ENCODE measurements at regions not wholly inside any gene's neighbourhood (a gene's known extent, or its start where the extent isn't known, plus 50 kb on each side); places are given as distances from the start of the nearest gene placed in this dataset.
A peak's percentile ranks its signal among the peaks of the same experiment; 100 is the strongest.
"Not testable (repeated sequence)": the region's sequence is repeated elsewhere in the genome, so short reads cannot be mapped to it uniquely, and the experiment has no call there.

DNA sequence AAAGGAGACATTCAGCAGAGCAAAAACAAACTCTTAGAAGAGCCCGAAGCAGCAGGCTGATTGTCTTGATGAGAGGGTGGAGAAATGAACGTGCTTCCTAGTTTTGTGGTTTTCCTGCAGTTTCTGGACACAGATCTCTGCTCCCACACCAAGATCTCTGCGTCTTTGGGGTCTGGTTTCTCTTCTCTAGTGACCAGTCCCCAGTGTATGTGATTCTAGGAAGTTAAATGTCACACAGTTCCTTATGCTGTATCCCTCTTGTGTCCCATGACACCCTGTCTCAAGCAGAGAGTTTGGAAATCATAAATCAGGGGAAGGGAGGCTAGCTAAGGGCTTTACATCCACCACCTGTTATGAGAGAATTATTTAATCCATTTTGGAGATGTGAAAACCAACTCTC, 55.4 kb upstream of the KLF14 start:
- no peak for DNase-seq

DNA sequence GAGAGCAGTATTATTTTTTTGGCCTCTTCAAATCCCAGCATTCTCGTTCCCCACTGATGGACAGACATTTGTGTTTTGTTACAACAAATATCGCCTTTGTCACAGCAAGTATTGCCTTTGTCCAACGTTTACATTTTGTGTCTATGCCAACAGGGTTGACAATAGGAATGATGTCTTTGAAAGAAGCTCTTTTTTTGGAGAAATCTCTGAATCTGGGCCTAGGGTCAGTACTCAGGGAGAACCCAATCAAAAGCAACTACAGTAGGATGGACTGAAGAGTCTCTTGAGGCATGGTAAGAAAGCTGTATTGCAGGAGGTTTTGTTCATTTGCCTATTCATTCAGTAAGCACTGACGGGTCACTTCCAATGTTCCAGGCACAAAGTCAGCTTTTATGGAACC, 57.7 kb upstream of the KLF14 start:
- no peak for DNase-seq

DNA sequence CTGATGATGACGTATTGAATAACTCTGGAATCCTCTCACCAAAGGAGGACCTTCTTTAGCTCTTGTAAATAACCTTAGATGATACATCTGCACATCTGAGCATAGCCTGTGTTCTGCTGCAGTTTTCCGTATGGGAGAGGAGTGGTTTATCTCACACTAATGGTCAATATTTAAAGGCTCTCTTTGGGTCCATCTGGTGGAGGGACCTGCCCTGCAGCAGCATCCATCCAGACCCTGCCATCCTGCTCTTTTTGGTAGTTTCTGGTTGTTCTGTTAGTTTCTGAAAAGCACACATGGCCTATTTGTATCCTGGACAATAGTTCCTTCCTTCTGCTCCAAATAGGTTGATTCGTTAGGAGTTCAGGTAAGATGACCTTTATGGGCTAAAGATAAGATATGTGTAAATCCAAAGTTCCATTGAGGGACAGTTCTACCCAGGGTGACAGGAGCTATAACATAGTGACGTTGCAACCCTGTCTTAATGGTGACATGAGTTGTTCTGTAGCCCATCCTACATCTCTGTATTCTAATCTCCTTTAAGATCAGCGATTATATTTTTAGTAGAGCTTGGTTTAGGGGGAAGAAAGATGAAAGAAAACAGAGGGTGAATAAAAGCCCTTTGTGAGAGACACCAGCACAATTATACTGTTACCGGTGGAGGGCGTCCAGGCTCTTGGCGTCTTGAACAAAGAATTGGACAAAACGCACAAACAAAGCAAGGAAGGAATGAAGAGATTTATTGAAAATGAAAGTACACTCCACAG, 60.0 kb upstream of the KLF14 start:
- peak; percentile 27 for DNase-seq

GRCh38 chr7:130794619-130794922, 60.6 kb upstream of the KLF14 start:
- DNase-seq: no peak

DNA sequence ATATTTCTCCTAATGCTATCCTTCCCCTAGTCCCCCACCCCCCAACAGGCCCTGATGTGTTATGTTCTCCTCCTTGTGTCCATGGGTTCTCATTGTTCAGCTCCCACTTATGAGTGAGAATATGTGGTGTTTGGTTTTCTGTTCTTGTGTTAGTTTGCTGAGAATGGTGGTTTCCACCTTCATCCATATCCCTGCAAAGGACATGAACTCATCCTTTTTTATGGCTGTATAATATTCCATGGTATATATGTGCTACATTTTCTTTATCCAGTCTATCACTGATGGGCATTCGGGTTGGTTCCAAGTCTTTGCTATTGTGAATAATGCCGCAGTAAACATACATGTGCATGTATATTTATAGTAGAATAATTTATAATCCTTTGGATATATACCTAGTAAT, 62.4 kb upstream of the KLF14 start:
- not testable (repeated sequence) for DNase-seq

GRCh38 chr7:130803127-130803526, 69.1 kb upstream of the KLF14 start:
- no peak for DNase-seq

- no peak for DNase-seq
Observed at GRCh38 chr7:130804220-130804619, 70.2 kb upstream of the KLF14 start.

- DNase-seq: not testable (repeated sequence)
Observed at GRCh38 chr7:130812819-130813218, 78.8 kb upstream of the KLF14 start.

DNA sequence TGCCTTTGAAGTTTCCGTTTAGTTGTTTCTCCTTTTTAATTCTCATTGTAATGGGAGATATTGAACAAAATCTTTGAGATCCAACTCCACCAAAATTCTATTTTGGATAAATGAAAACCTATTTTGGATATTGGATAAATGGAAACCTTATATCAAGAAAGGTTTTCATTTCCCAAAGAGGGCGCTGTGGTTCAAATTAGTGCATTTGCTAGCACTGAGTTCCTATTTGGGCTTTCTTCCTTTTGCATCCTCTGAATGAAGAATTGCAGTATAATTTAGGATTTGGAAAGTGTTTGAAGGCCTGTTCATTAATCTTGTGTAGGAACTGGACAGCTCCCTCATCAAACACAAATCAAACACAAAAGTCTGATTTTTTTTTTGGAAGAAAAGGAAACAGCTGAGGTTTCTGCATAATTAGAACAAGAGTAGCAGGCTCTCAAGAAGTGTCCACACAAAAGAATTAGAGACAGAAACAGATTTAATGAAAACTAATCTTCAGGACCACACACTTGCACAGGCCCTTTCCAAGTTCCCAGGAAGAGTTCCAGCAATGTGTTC, 80.8 kb upstream of the KLF14 start:
- DNase-seq: peak; percentile 40

DNA sequence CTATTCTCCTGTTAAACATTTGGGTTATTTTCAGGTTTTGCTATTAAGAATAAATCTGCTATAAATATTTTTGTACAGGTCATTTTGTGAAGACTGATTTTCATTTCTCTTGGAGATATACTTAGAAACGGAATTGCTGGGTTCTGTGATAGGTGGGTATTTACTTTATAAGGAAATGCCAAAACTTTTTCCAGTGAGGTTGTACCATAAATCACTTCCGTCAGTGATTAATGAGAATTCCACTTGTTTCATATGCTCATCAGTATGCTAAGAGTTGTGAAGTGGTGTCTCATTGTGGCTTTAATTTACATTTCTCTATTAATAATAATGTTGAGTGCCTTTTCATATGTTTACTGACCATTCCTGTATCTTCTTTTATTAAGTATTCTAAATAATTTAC, 84.0 kb upstream of the KLF14 start:
- no peak for DNase-seq

DNA sequence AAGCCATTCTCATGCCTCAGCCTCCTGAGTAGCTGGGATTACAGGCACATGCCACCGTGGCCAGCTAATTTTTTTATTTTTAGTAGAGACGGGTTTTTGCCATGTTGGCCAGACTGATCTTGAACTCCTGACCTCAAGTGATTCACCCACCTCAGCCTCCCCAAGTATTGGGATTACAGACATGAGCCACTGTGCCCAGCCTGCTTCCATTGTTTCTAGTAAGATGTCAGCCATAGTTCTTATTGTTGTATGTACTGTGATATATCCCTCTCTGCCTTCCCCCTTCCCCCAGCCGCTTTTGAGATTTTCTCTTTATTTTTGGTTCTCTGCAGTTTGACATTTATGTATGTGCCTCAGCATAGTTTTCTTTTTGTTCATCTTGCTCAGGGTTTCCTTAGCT, 87.9 kb upstream of the KLF14 start:
- DNase-seq: peak; percentile 18

DNA sequence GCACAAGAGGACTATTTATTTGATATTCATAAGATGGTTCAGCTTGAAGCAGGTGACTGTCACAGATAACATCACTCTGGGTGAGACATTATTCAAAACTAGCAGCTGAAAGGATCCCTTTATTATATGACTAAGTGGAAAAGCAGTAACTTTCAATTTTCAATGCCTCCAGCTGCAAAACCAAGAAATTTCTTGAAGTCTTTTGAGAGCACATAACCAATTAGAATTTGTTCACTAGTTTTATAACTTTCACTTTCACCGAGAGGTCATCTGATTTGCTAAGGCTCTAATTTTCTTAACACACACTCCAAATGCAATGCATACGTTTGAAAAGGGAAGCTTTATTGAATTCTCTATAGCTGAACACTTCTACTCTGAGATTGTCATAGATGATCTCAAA, 88.6 kb upstream of the KLF14 start:
- peak; percentile 24 for DNase-seq

DNA sequence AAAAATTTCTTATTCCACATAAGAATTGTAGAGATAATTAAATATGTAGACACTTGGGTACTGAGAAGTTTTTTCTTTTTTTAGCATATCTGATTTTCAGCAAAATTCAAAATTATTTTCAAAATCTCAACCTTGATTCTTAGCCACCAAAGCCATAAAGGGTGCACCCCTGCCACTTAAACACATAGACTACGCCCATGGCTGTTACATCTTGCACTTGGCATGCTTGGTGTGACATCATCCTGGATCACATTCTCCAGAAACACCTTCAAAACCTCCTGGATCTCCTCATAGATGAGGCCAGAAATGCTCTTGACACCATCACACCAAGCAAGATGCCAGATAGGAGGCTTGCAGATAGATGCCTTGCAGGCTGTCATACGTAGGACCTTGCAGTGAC, 89.1 kb upstream of the KLF14 start:
- no peak for DNase-seq

DNA sequence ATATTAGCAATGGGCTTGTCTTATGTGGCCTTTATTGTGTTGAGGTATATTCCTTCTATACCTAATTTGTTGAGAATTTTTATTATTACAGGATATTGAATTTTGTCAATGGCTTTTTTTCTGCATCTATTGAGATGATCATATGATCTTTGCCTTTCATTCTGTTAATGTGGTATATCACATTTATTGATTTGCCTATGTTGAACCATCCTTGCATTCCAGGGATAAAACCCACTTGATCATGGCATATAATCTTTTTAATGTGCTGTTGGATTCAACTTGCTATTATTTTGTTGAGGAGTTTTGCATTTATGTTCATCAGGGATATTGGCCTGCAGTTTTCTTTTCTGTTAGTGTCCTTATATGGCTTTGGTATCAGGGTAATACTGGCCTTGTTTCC, 91.8 kb upstream of the KLF14 start:
- no peak for DNase-seq

DNA sequence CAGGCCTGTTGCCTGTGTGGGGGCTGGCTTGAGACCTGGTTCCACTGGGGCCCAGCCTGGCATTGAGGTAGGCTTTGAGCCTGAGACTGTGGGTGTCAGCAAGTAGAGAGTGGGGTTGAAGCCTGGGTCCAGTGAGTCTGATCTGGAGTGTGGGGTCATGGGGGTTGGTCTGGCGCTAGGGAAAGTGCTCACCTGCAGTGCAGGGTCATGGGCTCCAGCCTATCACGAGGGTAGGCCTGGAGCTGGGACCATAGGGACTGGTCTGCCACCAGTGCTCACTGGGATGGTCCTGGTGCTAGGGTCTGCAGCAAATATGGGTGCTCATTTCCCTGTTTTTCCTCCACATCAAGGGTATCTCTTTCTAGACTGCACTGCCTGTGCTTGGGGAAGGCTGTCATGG, 95.4 kb upstream of the KLF14 start:
- DNase-seq: no peak

DNA sequence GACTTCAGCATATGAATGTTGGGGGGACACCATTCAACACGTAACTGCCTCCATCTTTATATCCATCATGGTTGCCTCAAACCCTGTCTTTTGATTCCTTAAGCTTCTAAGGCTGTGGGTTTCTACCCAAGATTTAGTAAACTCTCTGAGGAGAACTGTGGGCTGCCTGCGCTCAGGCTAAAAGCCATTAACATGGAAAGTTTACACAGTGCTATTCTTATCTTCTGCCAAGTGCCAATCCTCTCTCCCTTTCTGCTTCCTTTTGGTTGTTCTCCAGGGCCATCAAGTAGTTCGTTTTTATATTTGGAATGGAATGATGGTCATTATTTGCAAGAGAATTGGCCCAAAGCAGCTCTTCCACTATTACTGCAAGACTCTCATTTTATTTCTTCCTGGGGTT, 97.3 kb upstream of the KLF14 start:
- no peak for DNase-seq

GRCh38 chr7:130831817-130832481, 97.9 kb upstream of the KLF14 start:
- DNase-seq: peak; percentile 57

GRCh38 chr7:130838738-130839137, 104.7 kb upstream of the KLF14 start:
- DNase-seq: peak; percentile 98

GRCh38 chr7:130840599-130840998, 106.6 kb upstream of the KLF14 start:
- no peak for DNase-seq

DNA sequence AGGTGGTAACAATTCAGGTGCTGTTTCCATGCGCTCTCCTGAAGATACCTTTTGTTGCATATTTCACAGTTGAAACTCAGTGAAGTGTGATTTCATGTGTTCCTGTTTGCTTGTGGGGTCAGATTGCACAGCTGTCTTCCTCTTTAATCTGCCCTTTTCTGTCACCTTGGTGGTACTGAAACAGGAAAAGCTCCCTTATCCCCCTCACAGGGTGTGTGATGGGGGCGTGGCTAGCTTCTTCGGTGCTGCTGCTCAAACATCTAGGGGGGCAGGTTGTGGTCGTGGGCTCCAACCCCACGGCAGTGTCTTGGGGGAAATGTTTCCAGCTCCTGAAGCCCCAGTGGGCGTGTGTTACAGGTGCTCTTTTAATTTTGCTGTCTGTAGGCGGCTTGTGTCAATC, 107.4 kb upstream of the KLF14 start:
- no peak for DNase-seq

DNA sequence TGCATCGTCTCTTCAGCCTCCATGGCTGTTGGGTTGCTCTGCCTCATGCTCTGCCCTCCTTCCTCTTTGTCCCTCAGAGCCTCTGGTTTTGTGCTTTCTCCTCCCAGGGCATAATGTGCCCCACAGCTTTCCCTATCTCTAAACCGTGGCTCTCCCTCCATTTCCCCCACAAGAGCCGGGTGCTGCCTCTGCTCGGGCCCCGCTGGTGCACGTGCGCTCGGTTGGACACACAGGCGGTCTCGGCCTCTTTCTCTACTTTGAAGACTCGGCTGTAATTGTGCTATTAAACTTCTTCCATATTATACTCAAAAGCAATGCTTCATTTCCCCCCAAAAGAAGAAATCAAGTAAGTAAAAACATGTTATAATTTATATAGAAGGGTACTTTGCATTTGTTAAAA, 109.7 kb upstream of the KLF14 start:
- DNase-seq: no peak

- peak; percentile 81 for DNase-seq
Observed at GRCh38 chr7:130844811-130845580, 111.0 kb upstream of the KLF14 start.

GRCh38 chr7:130845581-130846085, 111.6 kb upstream of the KLF14 start:
- DNase-seq: peak; percentile 92

- DNase-seq: no peak
Observed at GRCh38 chr7:130849604-130850003, 115.6 kb upstream of the KLF14 start.

Measured in fibroblast of skin of right biceps (primary cell).